Spinal cord (tissue), 9 donors: ENCODE measurements at regions not wholly inside any gene's neighbourhood (a gene's known extent, or its start where the extent isn't known, plus 50 kb on each side); places are given as distances from the start of the nearest gene placed in this dataset.

Experiments
- DNase-seq, 6 donors: peaks; one replicate each; pipeline versions ENCODE4 v3.0.0 to v3.0.0-alpha.2; 2013 to 2015; ENCODE audit warnings: low spot score in 6 of 6, low read depth in 4 of 6
- H3K27ac ChIP-seq: one replicate; pipeline ENCODE4 v1.5.1; 2013; ENCODE audit warnings: low read depth, low read length, control low read depth
- H3K27me3 ChIP-seq: one replicate; pipeline ENCODE4 v1.6.1; 2013; ENCODE audit warnings: low read length; ENCODE audit not compliant: control insufficient read depth, insufficient read depth
- H3K36me3 ChIP-seq: one replicate; pipeline ENCODE4 v1.6.1; 2013; ENCODE audit warnings: low read length; ENCODE audit not compliant: control insufficient read depth, insufficient read depth
- H3K4me1 ChIP-seq: one replicate; pipeline ENCODE4 v1.6.1; 2013; ENCODE audit warnings: low read length; ENCODE audit not compliant: control insufficient read depth, insufficient read depth
- H3K4me3 ChIP-seq: one replicate; pipeline ENCODE4 v1.5.1; 2013; ENCODE audit warnings: low read depth, low read length, control low read depth
- H3K9me3 ChIP-seq: one replicate; pipeline ENCODE4 v1.6.1; 2013; ENCODE audit warnings: low read length; ENCODE audit not compliant: control insufficient read depth, insufficient read depth
- WGBS: methylation state at CpG from one replicate; pipeline ENCODE4 v1.1.5; 2013; ENCODE audit warnings: missing lambda C conversion rate; ENCODE audit not compliant: insufficient coverage; 5-methylcytosine and 5-hydroxymethylcytosine counted together
- donor health status: healthy.

GRCh38 chr18:27645929-27646328, 460.8 kb upstream of the CHST9 start:
- Histone ChIP-seq H3K9me3 (no peaks in the 10 kb centered on the region), H3K27ac (no peak overlapping the region), H3K4me3 (no peak overlapping the region), H3K4me1 (no peaks in the 10 kb centered on the region), H3K36me3 (no peaks in the 10 kb centered on the region), H3K27me3 (no peaks in the 10 kb centered on the region)
- no peak for DNase-seq
- WGBS = no CpG with 5 or more reads among the region's 1 CpG

- no peak overlapping the region for H3K4me3 ChIP-seq
- no peaks in the 10 kb centered on the region for H3K27me3 ChIP-seq
- WGBS = 60% methylated on average over 1 of the region's 9 CpGs
- no peaks in the 10 kb centered on the region for H3K36me3 ChIP-seq
- no peak overlapping the region for H3K27ac ChIP-seq
- H3K4me1 ChIP-seq = no peaks in the 10 kb centered on the region
- peak in 1 of 6 donors; percentile 62 for DNase-seq
- peaks cover 4% of the 10 kb centered on the region for H3K9me3 ChIP-seq
These were observed 451.5 kb upstream of the CHST9 start for GRCh38 chr18:27636576-27637085.

GRCh38 chr18:27632706-27633105, 447.6 kb upstream of the CHST9 start:
- Histone ChIP-seq H3K27ac (no peak overlapping the region), H3K27me3 (no peaks in the 10 kb centered on the region), H3K4me3 (no peak overlapping the region), H3K36me3 (no peaks in the 10 kb centered on the region), H3K9me3 (no peaks in the 10 kb centered on the region), H3K4me1 (no peaks in the 10 kb centered on the region)
- WGBS = 93% methylated on average over 1 of the region's 1 CpG
- DNase-seq = no peak

- Histone ChIP-seq H3K36me3 (no peaks in the 10 kb centered on the region), H3K4me3 (no peak overlapping the region), H3K27ac (no peak overlapping the region), H3K9me3 (no peaks in the 10 kb centered on the region), H3K4me1 (no peaks in the 10 kb centered on the region), H3K27me3 (no peaks in the 10 kb centered on the region)
- WGBS = 65% methylated on average over 2 of the region's 4 CpGs
- DNase-seq = peak in 1 of 6 donors; percentile 81
These were observed 442.8 kb upstream of the CHST9 start for GRCh38 chr18:27627927-27628326.

GRCh38 chr18:27621236-27621890, 436.3 kb upstream of the CHST9 start:
- no peaks in the 10 kb centered on the region for H3K4me1 ChIP-seq
- no peaks in the 10 kb centered on the region for H3K27me3 ChIP-seq
- DNase-seq = peak in 1 of 6 donors; percentile 24
- 83% methylated on average over 1 of the region's 2 CpGs for WGBS
- no peak overlapping the region for H3K27ac ChIP-seq
- H3K9me3 ChIP-seq = no peaks in the 10 kb centered on the region
- H3K36me3 ChIP-seq = no peaks in the 10 kb centered on the region
- H3K4me3 ChIP-seq = no peak overlapping the region

GRCh38 chr18:27619906-27620305, 434.8 kb upstream of the CHST9 start:
- WGBS = 97% methylated on average over 3 of the region's 4 CpGs
- no peaks in the 10 kb centered on the region for H3K4me1 ChIP-seq
- no peaks in the 10 kb centered on the region for H3K36me3 ChIP-seq
- no peak overlapping the region for H3K4me3 ChIP-seq
- H3K27me3 ChIP-seq = no peaks in the 10 kb centered on the region
- H3K9me3 ChIP-seq = no peaks in the 10 kb centered on the region
- no peak overlapping the region for H3K27ac ChIP-seq
- no peak for DNase-seq

GRCh38 chr18:27619090-27619772, 434.1 kb upstream of the CHST9 start:
- Histone ChIP-seq H3K9me3 (no peaks in the 10 kb centered on the region), H3K4me3 (no peak overlapping the region), H3K27me3 (no peaks in the 10 kb centered on the region), H3K36me3 (no peaks in the 10 kb centered on the region), H3K4me1 (no peaks in the 10 kb centered on the region), H3K27ac (no peak overlapping the region)
- WGBS = 24% methylated on average over 2 of the region's 6 CpGs
- peak in 2 of 6 donors; percentile 16 to 43 for DNase-seq

GRCh38 chr18:27616324-27616723, 431.2 kb upstream of the CHST9 start:
- H3K9me3 ChIP-seq = no peaks in the 10 kb centered on the region
- no peaks in the 10 kb centered on the region for H3K36me3 ChIP-seq
- WGBS = 45% methylated on average over 2 of the region's 4 CpGs
- H3K4me1 ChIP-seq = no peaks in the 10 kb centered on the region
- no peak overlapping the region for H3K27ac ChIP-seq
- DNase-seq = no peak
- H3K4me3 ChIP-seq = no peak overlapping the region
- H3K27me3 ChIP-seq = no peaks in the 10 kb centered on the region

- no peaks in the 10 kb centered on the region for H3K9me3 ChIP-seq
- no peaks in the 10 kb centered on the region for H3K27me3 ChIP-seq
- H3K4me3 ChIP-seq = no peak overlapping the region
- H3K27ac ChIP-seq = no peak overlapping the region
- WGBS = 97% methylated on average over 4 of the region's 8 CpGs
- H3K36me3 ChIP-seq = no peaks in the 10 kb centered on the region
- no peaks in the 10 kb centered on the region for H3K4me1 ChIP-seq
- DNase-seq = no peak
These were observed 430.1 kb upstream of the CHST9 start for GRCh38 chr18:27614951-27615844.
